ENCODE measurements at regions not wholly inside any gene's neighbourhood (a gene's known extent, or its start where the extent isn't known, plus 50 kb on each side); places are given as distances from the start of the nearest gene placed in this dataset.

DNA sequence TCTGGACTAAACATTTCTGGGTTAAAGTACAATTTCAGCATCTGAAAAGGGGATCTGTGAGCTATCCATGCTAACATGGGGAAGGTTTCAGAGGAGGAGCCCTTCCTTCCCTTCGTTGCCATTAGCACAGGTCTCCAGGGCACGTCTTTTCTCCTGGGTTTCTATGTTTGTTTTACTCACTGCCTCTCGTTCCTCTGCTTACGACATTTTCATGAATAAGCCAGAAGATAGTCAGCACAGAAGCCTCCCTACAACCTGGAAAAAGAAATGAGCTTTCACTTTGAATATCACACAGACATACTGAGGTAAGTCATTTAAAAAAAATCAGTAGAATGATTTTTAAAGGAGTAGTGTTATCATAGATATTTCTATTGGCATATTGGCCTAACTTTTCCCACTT, 117.2 kb upstream of the KCNMB2 start:
- TF ChIP-seq RAD21 (IDR thresholded peaks at IDR 0.05 in 1 of 2, conservative IDR thresholded peaks at IDR 0.05 in 1 of 2; ENCODE audit: low read depth in 2 of 2, low read length in 2 of 2) (no peak), BRCA1 (IDR thresholded peaks at IDR 0.05; ENCODE audit: low read depth, low read length) (no peak), ZNF274 (IDR thresholded peaks at IDR 0.05; ENCODE audit: borderline replicate concordance, extremely low read depth, low read length) (no peak)
- TF ChIP-seq, protein P1, sequence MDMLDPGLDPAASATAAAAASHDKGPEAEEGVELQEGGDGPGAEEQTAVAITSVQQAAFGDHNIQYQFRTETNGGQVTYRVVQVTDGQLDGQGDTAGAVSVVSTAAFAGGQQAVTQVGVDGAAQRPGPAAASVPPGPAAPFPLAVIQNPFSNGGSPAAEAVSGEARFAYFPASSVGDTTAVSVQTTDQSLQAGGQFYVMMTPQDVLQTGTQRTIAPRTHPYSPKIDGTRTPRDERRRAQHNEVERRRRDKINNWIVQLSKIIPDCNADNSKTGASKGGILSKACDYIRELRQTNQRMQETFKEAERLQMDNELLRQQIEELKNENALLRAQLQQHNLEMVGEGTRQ (IDR thresholded peaks at IDR 0.05; ENCODE audit: low read length) = no peak
- Histone ChIP-seq H3K4me2 (ENCODE audit: insufficient read depth in 1 of 2, low read depth in 2 of 2, low read length in 2 of 2) (no peak overlapping the region), H3K14ac (ENCODE audit: insufficient read length) (no peak overlapping the region), H2BK120ac (replicated peaks; ENCODE audit: low read depth, low read length) (no peak overlapping the region), H3K79me1 (ENCODE audit: low read depth, low read length) (no peaks in the 10 kb centered on the region), H2AK5ac (ENCODE audit: low read depth, low read length) (no peak overlapping the region), H3K18ac (ENCODE audit: extremely low read depth, low read length) (no peak overlapping the region), H3K79me2 (ENCODE audit: control insufficient read depth in 1 of 2, insufficient read depth in 2 of 2, low read length in 2 of 2) (no peaks in the 10 kb centered on the region), H3K9ac (replicated peaks in 1 of 4; ENCODE audit: extremely low read depth in 1 of 4, low read depth in 3 of 4, low read length in 3 of 4) (no peak overlapping the region), H3K56ac (replicated peaks; ENCODE audit: insufficient read length, low read depth, low read length) (no peak overlapping the region), H4K8ac (ENCODE audit: extremely low read depth, insufficient read depth, low read length) (no peak overlapping the region), H3K27me3 (replicated peaks in 1 of 4; ENCODE audit: control insufficient read depth in 3 of 4, extremely low read depth in 1 of 4, insufficient read depth in 3 of 4, low read length in 3 of 4) (no peaks in the 10 kb centered on the region), H3K9me3 (ENCODE audit: insufficient read depth in 2 of 2, low read depth in 1 of 2, low read length in 1 of 2) (no peaks in the 10 kb centered on the region), H4K20me1 (replicated peaks in 1 of 2; ENCODE audit: control insufficient read depth in 1 of 2, insufficient read depth in 2 of 2, low read length in 2 of 2) (no peaks in the 10 kb centered on the region), H2AFZ (ENCODE audit: low read length) (no peak overlapping the region), H3K23me2 (ENCODE audit: low read depth, low read length) (no peaks in the 10 kb centered on the region), H3K36me3 (ENCODE audit: control insufficient read depth in 2 of 4, insufficient read depth in 4 of 4, low read length in 3 of 4) (no peaks in the 10 kb centered on the region), H2BK5ac (ENCODE audit: low read depth, low read length) (no peak overlapping the region), H2BK12ac (ENCODE audit: low read depth, low read length) (no peak overlapping the region), H3K23ac (ENCODE audit: insufficient read length) (no peak overlapping the region), H2BK15ac (ENCODE audit: low read length) (no peak overlapping the region), H2BK20ac (ENCODE audit: low read length) (no peak overlapping the region), H3K4me3 (ENCODE audit: extremely low read depth in 1 of 4, insufficient read depth in 2 of 4, low read depth in 3 of 4, low read length in 4 of 4) (no peak overlapping the region), H4K5ac (ENCODE audit: insufficient read length, low read depth, low read length) (no peak overlapping the region), H4K91ac (replicated peaks; ENCODE audit: insufficient read length, low read length) (no peak overlapping the region), H3K4ac (replicated peaks; ENCODE audit: insufficient read length, low read depth, low read length) (no peak overlapping the region), H3K4me1 (replicated peaks in 1 of 4; ENCODE audit: control insufficient read depth in 3 of 4, insufficient read depth in 4 of 4, low read length in 3 of 4) (no peaks in the 10 kb centered on the region), H3K27ac (ENCODE audit: low read depth, low read length) (no peak overlapping the region)
- ChIA-PET CTCF (ENCODE audit: partially characterized antibody) (no interaction called here), POLR2A (ENCODE audit: partially characterized antibody) (no interaction called here)
- no peak for FAIRE-seq
- WGBS, 2 experiments (ENCODE audit: extremely low coverage in 1 of 2, insufficient coverage in 1 of 2, insufficient read length in 1 of 2, insufficient replicate concordance in 2 of 2, low coverage in 1 of 2, low lambda C conversion rate in 2 of 2, missing lambda C conversion rate in 1 of 2) = 81% methylated on average over 4 of the region's 4 CpGs; no CpG with 5 or more reads in 1 of the 2 experiments
- no peak for DNase-seq (ENCODE audit: low read depth in 1 of 2, low spot score in 2 of 2)
